ENCODE measurements at regions not wholly inside any gene's neighbourhood (a gene's known extent, or its start where the extent isn't known, plus 50 kb on each side); places are given as distances from the start of the nearest gene placed in this dataset.
"Not testable (repeated sequence)": the region's sequence is repeated elsewhere in the genome, so short reads cannot be mapped to it uniquely, and the experiment has no call there.

DNA sequence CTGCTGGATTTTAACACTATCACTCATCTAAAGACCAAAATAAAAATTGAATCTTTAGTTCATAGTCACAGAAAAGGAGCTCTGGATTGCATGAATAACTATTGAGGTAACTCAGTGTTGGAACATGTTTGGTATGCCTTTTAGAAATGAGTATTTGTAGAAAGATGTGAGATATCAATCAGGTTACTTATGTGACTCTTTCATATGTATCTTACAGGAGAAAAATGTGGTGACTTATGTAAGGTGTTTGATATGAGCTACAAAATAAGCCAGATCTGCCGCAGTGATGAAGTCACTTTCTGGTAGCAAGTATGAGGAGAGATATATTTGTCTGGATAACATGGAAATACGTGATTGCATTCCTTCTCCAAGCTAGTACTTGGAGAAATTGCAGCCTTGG is 1653.3 kb upstream of the PCDH7 start:
- DNase-seq: no peak

DNA sequence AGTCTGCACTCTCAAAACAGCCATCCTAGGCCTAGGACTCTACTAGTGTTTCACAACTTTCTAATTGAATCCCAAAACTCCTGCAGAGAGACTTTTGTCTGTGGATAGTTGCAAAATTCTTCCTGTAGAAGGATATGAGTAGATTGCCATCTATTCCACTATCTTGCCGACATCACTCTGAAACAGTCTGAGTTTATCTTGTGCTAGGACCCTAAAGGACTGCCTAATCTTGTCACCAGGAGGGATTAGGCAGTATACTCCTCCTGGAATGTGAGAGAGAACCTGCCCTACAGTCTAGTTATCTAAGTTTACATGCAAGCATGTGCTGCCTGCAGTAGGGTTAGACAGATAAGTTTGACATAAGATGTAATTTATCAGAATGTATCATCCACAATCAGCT is 1646.6 kb upstream of the PCDH7 start:
- DNase-seq: no peak

DNA sequence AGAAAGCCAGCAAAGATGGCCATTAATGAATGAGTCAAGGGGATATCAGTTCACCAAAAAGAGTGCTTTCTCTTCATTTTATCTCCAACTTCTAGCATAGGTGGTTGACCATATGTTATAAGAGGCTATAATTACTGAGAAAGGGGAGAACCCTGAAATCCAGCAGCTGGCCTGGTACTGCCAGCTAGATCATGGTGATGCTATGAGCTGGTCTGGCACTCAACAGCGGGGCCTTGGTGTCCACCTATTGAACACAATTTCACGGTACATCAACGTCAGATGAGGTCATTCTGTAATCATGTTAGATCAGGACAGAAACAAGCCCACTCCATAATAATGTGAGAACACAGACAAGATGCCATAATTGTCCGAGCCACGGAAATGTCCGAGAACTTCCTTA is 1644.8 kb upstream of the PCDH7 start:
- no peak for DNase-seq

DNA sequence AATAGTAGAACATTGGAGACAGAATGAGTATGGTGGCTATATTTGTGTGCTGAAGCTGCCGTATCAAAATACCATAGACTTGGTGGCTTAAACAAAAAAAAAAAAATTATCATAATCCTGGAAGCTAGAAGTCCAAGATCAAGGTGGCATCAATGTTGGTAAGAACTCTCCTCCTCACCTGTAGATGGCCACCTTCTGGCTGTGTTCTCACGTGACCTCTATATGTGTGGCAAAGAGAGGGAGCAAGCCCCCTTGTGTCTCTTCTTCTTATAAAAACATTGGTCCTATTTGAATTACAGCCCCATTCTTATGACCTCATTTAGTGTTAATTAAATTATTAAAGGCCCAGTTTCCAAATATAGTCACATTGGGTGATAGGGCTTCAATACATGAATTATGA is 1640.9 kb upstream of the PCDH7 start:
- DNase-seq: no peak

DNA sequence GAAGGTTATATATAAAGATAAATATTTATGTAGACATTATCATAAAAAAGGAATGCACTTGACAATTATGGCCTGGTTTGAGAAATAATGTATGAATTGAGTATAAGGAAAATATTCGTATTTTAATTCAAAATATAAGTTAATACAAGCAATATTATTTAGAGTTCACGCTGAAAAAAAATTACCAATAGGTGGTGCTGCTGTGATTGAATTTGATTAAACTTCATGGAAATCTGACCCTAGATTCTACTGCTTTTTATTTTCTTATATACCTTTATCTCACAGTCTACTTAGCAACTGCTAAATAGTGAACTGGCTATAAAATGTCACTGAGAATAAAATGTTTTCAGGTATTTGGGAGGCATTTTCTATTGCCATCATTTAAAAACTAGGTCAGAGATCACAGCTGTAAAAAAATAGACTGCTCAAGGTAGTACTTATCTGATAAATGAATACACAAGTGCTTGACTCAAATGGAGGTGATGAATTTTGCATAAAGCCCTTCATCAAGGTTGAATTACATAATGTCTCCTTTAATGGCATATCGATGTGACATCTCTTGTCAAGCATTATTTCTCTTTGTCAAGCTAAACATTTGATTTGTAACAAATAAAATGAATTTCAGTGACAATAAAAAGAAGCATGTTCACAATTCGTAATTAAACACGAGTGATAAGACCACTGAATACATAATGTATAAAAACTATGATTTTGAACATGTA is 1638.8 kb upstream of the PCDH7 start:
- no peak for DNase-seq

DNA sequence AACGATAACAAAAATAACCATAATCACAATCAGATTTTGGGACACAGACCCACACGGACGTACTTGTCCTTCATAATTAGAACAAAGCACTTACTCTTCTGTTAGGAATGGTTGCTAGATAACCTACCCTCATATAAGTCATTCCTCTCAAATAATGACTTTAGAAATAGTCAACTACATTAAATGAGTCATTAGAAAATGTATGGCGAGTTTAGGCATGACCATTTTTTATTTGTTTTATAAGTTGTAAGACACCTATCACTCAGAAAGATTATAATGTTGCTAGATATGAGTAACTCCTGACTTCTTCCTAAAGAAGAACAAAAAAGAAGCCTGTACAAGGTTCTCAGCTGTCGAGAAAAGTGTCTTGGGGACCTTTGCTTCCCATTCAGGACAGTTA is 1637.5 kb upstream of the PCDH7 start:
- DNase-seq: no peak

DNA sequence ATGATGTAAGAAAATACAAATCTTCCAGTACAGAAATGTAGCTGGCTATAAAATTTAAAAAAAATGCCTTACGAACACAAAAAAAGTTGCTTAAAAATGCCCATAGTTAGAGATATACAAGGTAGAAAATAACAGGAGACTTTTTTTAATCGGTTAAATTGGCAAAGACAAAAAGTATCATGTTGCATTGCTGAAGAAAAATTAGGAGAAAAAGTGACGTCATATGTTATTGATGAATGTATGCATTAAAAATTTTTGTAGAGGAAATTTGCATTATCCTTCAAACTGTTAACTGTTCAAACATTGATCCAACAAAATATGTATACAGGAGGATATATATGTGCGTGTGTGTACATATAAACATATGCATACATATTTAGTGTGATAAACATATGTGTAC is 1634.4 kb upstream of the PCDH7 start:
- no peak for DNase-seq

DNA sequence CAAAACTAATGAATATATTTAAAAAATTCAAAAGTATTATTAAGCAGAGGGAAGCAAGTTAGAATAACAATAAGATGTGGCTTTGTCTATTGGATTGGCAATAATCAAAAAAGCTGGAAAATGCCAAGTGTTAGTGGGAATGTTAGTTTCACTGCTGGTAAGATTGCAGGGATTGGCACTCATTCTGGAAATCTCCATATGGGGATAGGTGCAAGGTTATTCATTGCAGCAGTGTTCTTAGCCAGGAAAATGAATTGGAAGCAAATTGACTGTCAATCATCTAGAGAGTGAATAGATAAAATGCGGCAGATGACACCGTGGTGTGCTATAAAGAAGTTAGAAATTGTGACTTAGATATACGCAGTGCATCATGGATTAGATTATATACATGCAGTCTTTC is 1615.5 kb upstream of the PCDH7 start:
- DNase-seq: no peak

DNA sequence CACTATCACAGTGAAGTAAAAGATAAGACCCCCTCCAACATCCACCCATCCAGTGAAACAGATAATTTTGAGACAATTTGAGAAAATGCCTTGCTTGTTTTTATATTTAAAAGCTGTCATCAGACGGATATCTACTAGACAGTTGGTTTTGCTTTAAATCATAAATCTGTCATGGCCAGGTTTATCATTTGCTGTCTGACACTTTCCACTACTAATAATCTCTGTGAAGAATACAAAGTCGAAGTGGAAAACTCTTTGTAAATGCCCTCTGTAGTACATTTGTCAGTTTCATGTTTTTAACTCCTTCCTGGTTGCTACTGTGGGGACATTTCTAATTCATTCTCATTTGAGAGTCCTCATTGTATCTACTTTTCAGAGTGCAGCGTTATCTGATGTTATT is 1606.2 kb upstream of the PCDH7 start:
- no peak for DNase-seq

DNA sequence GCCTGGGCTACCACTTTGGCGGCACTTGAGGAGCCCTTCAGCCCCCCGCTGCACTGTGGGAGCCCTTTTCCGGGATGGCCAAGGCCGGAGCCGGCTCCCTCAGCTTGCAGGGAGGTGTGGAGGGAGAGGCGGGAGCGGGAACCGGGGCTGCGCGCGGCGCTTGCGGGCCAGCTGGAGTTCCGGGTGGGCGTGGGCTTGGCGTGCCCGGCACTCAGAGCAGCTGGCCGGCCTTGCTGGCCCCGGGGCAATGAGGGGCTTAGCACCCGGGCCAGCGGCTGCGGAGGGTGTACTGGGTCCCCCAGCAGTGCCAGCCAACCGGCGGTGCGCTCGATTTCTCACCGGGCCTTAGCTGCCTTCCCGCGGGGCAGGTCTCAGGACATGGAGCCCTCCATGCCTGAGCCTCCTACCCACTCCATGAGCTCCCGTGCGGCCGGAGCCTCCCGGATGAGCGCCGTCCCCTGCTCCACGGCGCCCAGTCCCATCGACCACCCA is 1602.9 kb upstream of the PCDH7 start:
- not testable (repeated sequence) for DNase-seq

DNA sequence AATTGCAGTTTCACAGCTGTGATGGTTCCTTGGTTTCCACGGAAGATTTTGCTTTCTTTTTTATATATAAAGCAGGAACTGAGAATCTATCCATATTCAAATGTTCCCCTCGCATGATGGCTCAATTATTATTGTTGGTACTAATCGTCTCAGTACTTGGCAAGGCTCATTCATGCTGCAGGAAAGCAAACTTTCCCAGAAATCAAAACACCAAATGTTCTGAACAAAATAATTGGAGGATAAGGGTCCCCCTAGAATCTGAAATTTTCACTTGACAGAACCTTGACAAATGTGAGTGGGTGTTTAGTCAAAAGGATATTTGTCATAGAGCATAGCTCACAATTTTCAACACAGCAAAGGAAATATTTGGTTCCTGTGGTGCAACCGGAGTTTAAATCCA is 1598.6 kb upstream of the PCDH7 start:
- no peak for DNase-seq

DNA sequence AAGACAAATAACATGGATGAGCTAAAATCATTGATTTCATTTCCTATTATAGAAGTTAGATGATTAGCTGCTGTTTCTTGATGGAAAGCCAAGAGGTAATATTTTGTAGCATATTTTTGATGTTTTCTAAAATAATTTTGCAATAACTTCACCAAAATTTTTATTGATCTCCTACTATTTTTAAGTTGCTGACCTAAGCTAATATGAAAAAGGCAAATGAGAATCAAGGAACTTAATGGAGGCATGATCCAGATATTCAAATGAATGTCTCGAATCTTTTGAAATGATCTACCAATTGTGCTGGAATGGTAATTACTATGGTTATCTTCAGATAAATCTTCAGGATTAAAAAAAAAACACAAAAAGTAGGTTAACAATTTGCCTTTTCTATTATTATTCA is 1591.4 kb upstream of the PCDH7 start:
- DNase-seq: no peak

DNA sequence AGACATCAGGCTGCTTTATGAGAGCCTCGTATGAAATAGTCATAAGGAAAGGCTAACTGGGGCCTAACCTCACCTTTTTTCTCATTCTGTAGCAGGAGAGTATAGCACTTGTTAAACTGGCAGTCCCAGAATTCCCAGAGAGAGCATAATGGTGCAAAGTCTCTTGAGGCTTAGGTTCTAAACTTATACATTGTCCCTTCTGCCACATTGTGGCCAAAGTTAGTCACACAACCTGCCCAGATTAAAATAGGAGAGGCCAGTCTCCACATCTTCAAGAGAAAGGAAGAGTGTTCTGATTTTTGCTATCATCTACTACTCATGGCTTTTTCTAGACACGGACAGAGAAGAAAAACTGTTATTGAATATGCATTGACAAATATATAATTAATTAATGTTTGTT is 1588.9 kb upstream of the PCDH7 start:
- no peak for DNase-seq

DNA sequence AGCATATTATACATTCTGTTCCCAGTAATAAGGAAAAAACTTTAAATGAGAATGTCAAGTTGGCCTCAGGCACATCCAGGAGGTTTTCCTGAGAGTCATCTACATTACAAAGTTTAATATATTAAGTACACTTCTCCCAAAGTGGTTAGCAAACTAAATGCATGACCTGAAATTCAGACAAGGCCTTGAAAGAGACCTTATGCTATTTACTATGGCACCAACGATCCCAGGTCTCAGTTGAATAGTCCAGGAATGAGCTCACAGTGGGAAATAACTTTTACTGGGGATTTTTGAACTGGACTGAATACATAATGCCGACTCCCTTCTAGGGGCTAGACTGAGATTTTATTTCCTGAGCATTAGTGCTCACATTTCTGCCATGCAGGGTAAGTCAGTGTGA is 1577.5 kb upstream of the PCDH7 start:
- no peak for DNase-seq

DNA sequence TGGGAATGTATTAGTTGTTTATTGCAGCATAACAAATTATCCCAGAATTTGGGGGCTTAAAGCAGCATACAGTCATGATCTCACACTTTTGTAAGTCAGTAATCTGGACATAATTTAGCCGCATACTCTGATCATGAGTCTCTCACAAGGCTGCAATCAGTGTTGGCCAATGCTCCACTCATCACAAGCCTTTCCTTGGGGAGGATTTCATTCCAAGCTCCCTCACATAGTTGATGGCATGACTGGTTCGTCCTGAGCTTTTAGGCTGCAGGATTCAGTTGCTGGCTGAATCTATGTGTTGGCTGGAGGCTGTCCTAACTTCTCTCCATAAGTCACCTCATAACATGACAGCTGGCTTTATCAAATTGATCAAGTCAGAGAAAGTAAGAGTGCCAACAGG is 1568.6 kb upstream of the PCDH7 start:
- DNase-seq: no peak

DNA sequence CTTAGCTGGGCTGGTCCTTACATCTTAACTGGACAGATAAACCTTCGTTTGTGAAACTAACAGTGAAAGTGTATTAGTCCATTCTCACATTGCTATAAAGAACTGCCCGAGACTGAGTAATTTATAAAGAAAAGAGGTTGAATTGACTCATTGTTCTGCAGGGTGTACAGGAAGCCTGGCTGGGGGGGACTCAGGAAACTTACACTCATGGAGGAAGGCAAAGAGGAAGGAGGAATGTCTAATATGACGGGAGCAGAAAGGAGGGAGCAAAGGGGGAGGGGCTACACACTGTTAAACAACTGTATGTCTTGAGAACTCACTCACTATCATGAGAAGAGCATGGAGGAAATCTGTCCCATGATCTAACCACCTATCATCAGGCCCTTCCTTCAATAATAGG is 1566.5 kb upstream of the PCDH7 start:
- DNase-seq: no peak

DNA sequence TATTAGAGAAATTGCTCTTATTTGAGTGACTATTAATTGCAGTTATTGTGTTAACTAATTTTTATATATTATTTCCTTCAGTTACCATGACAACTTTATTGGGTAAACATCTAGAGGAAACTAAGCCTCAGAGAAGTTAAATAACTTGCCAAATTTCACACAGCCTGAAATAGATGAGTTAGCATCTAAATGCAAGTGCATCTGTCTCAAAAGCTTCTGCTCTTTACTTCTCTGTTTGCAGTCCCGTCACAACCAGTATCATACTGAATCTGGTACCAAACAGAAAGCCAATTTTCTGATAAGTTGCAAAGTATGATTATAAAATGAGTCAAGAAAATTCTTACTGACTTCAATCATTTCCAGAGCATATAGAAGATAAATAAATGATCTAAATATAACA is 1544.9 kb upstream of the PCDH7 start:
- no peak for DNase-seq

DNA sequence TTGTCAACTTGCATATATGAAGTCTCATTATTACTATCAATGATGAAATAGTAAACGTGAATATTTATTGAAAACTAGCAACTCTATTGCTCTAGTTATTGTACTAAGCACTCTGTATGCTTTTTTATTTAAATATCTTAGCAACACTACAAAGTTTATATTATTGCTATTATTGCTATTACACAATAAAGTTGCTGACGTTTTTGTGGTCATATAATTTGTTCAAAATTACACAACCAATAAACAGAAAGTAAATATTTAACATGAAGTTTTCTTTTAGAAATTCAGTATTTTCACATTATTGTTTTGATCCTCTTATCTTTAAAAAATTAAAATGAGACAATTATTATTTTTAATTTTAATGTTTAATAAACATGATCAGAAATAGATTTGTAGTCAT is 1521.1 kb upstream of the PCDH7 start:
- DNase-seq: no peak

DNA sequence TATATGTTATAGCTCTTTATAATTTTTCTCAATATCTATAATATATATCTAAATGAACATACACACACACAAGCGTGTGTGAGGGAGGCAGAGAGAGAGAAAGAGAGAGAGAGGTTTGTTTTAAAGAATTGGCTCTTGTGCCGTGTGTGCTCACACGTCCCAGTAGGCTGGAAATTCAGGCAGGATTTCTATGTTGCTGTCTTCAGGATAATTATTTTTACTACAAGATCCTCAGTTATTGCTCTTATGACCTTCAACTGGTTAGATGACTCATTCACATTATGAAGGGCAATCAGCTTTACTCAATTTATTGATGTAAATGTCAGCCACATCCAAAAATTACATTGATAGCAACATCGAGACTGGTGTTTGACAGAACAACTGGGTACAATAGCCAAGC is 1520.7 kb upstream of the PCDH7 start:
- no peak for DNase-seq

DNA sequence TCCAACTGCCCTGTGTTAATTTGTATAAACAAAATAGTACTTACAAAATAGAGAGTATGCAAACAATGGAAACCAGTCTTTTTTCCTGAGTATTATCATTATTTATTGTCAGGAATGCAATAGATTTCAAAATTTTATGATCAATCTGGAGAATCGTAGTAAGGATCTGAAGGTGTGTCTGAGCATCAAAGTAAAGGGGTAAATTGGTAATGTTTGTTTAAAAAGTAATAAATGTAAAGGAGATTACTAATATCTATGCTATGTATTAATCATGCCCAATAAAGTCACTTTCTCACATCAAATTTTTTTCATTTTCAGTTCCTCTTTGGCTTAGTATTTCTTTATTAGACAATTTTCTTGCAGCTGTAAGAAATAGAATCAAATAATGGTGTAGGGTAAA is 1507.1 kb upstream of the PCDH7 start:
- DNase-seq: no peak

DNA sequence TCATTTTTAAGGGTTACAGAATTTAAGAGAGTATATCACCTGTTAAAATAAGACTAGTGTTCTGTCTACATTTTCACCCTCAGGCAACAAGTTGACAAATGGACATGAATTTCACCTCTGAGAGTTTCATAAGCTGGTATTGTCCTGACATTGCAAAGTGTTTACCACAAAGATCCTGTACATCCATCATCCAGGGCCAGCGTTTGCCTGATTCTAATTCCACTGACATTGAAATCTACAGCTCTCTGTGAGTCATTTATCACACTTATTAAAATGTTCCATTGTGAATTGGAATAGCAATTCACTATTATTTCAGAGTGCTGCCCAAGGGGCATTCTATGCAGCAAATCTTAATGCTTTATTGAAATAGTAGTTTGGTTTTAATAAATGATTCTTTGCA is 1499.4 kb upstream of the PCDH7 start:
- DNase-seq: no peak

DNA sequence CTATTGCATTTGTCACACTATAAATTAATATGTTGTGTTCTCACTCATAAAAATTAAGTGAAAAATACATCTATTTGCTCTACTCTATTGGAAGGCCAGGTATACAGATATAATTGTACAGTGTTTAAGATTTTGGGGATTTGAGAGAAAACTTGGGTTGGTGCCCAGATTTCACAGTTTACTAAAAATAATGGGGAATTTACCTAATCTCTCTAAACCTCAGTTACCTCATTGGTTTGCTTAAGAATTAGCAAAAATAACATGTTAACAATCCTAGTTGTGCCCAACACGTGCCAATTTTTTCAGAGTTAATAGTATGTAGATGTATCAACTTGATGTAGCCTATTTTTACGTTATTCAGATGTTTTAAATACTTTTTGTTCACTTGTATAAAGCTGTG is 1495.3 kb upstream of the PCDH7 start:
- no peak for DNase-seq

DNA sequence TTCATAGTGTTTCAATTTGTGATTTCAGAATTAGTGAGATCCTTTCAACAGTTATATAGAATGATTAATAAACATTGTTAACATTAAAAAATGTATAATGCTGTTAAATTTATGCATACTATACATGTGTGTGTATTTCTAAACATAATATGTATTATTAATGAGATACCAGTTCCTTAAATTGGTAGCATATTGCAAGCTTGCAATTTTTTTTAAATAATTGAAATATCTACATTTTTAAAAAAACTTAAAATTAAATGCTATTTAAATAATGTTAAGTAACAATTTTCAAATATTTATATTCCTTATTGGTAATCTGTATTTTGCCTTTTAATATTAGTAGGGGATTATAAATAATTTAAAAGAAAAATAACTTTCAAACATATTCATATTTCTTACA is 1479.5 kb upstream of the PCDH7 start:
- DNase-seq: no peak

DNA sequence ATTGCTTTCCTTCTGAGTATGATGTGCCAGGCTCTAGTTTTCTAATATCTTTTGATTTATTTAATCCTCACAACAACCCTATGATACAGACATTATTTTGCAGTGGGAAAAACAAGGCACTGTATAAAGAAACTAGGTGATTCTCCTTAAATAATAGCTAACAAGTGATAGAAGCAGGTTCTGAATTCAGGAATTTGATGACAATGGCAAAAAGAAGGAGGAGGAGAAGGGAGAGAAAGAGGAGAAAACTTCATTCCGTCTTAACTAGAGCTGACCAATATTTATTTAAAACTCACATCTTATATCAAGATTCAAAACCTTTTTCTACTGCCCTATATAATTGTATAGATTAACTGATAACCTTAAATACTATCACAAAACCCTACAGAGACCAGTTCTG is 1477.1 kb upstream of the PCDH7 start:
- no peak for DNase-seq

DNA sequence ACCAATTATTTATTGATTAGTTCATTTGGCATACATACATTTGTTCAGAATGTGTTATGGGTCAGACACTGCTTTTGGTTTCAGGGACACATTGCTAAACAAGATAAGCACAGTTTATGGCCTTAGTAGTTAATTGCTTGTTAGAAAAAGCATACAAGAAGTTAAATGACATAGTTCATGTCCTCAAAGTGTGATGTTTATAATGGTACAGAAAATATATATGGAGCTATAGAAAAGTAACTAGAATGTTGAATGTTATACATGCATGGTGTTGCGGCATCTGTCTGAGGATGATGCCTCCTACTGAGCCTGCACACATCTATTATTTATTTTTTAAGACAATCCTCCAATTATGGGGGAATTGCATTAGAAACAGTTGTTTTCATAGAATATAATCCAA is 1476.3 kb upstream of the PCDH7 start:
- no peak for DNase-seq

DNA sequence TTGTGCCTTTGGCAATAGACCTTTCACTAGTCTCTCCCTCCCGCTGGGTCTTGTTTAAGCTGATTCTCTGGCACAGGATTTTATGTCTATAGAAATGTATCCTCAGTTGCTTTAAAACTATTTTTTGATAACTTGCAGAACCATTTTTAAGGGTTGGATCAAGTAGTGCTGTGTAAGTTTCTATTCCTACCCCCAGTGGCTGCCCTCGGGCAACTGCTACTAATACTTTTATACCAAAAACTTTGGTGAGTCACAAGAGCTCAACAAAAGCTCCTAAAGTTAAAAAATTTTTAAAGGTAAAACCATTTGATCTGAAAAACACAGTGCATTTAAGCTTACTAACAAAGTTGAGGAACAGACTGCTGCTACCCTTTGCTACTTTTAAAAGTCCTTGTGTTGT is 1460.6 kb upstream of the PCDH7 start:
- no peak for DNase-seq
